ENCODE measurements at regions not wholly inside any gene's neighbourhood (a gene's known extent, or its start where the extent isn't known, plus 50 kb on each side); places are given as distances from the start of the nearest gene placed in this dataset.

- TF ChIP-seq CTCF (IDR thresholded peaks at IDR 0.05) (no peak), POLR2A (IDR thresholded peaks at IDR 0.05) (no peak), POLR2AphosphoS5 (IDR thresholded peaks at IDR 0.05) (no peak)
These were observed 319.3 kb upstream of the SALL3 start for GRCh38 chr18:78660311-78660710.
